OCI-LY1 (cell line): ENCODE measurements at regions not wholly inside any gene's neighbourhood (a gene's known extent, or its start where the extent isn't known, plus 50 kb on each side); places are given as distances from the start of the nearest gene placed in this dataset.

Source experiments
- CTCF ChIP-seq: fragments of 200-600 bp; sonication (generic), shearing (Covaris generic); IDR thresholded peaks from 2 replicates; pipeline ENCODE4 v1.5.1; 2017; ENCODE audit warnings: mild to moderate bottlenecking, antibody characterized with exemption, low read length, moderate library complexity, mixed read lengths
- EZH2 ChIP-seq: fragments of 200-600 bp; sonication (generic), shearing (Covaris generic); IDR thresholded peaks from 2 replicates; pipeline ENCODE4 v1.8.0; 2017; ENCODE audit warnings: borderline replicate concordance, mixed run types, mild to moderate bottlenecking, antibody characterized with exemption, low read length, moderate library complexity, mixed read lengths

DNA sequence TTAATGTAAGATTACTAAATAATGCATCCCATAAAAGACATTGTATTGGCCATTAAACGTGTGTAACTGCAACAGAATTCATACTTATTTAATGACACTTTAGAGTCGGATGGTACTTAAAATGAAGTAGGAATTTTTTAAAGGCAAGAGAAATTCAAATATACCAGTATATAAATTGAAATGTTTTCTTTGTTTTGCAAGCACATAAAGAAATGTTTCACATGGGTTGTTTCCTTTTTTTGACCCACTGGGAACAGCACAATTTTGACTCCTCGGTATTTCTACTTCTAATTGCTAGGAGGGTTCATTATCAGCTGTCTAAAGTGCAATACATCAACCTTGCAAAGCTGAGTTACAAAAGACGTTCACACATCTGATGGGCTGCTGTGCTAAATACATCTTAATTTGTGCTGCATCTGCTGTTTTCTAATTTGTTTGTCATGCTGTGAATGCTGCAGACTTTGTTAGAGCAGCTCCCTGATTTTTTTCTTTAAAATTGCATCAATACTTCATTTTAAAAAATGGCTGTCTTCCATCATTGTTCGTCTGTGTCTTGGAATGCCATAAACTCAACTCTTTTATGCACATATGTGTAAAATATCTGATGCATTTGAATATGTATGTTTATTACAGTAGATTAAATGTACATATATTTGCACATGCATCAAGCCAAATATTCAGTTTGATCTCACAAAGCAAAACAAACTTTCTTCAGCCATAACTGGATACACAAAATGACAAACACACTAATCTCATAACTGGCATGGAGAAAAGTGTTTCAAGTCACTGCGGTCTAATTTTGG, 454.0 kb upstream of the GRAMD2B start:
- TF ChIP-seq CTCF (no peak), EZH2 (no peak)
